ENCODE measurements at regions not wholly inside any gene's neighbourhood (a gene's known extent, or its start where the extent isn't known, plus 50 kb on each side); places are given as distances from the start of the nearest gene placed in this dataset.

DNA sequence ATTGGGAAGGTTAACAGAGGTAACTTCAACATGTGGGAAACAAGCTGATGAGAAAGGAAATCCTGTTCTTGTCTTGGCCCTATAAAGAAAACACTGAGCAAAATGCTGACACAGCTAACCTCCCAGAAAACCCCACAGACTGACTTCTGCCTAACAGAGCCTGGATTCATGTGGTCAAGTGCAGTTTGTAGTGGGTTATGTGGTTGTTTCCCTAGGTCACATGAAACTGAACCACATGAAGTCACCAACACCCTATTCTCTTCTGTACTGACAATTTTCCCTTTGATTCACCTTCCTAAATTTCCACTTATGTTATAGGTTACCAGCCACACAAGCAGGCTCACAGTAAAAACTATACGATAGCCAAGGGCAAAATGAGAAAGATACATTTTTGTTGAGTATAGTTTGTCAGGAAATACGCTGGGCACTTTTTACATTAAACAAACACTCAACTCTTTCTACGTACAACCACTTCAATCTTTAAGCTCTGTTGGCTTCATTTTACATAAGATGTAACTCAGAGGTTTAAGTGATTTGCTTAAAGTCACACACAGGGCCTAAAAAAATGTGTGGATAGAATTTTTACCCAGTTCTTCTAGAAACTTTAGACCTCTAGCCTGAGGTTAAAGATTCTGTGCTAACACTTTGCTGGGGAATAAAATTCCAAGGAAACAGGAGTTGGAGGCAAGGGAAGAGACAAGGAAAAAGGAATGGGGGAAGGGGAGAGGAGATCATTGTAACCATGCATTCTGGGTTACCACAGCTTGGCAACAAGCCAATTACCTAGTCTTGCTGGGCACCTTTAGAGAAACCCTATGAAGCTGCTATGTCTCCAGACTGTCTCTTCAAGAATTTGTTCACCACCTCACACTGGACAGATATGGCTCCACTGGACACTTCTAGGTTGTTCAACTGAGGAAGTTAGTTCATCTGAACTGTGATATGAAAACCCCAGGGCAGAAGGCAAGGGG is 601.6 kb upstream of the USP24 start:
- Histone ChIP-seq H3K14ac (ENCODE audit: insufficient read depth, low read length) (no peak overlapping the region), H3K9ac (ENCODE audit: extremely low read depth, insufficient read length, low read length) (no peak overlapping the region), H3K4ac (ENCODE audit: low read depth, low read length) (no peak overlapping the region), H2BK12ac (ENCODE audit: insufficient read length, low read depth, low read length) (no peak overlapping the region), H2AK5ac (ENCODE audit: insufficient read length, low read length) (no peak overlapping the region), H4K8ac (replicated peaks; ENCODE audit: insufficient read length, low read depth, low read length) (no peak overlapping the region), H3K79me1 (ENCODE audit: insufficient read depth, low read depth, low read length, poor library complexity, severe bottlenecking) (no peaks in the 10 kb centered on the region), H4K91ac (ENCODE audit: insufficient read length, low read depth, low read length) (no peak overlapping the region), H3T11ph (ENCODE audit: low read length) (no peak overlapping the region), H3K27ac (ENCODE audit: insufficient read length, low read depth, low read length) (no peak overlapping the region), H2BK120ac (ENCODE audit: low read depth, low read length, poor library complexity, severe bottlenecking) (no peak overlapping the region), H3K4me1 (ENCODE audit: insufficient read depth, low read length) (no peaks in the 10 kb centered on the region), H4K20me1 (ENCODE audit: control insufficient read depth, insufficient read depth, insufficient read length) (no peaks in the 10 kb centered on the region), H2BK5ac (ENCODE audit: insufficient read length, low read length) (no peak overlapping the region), H2AFZ (ENCODE audit: low read length) (no peak overlapping the region), H2BK15ac (ENCODE audit: low read depth, low read length) (no peak overlapping the region), H3K23ac (ENCODE audit: insufficient read length, low read depth, low read length) (no peak overlapping the region), H4K5ac (ENCODE audit: insufficient read length, low read depth, low read length) (no peak overlapping the region), H3K9me3 (ENCODE audit: control insufficient read depth, low read depth, low read length) (no peaks in the 10 kb centered on the region), H3K23me2 (ENCODE audit: insufficient read length, low read depth, low read length, poor library complexity, severe bottlenecking) (no peaks in the 10 kb centered on the region), H3K79me2 (ENCODE audit: insufficient read depth, low read length) (no peaks in the 10 kb centered on the region), H3K18ac (ENCODE audit: insufficient read length, low read depth, low read length) (no peak overlapping the region), H2BK20ac (ENCODE audit: low read depth, low read length, poor library complexity, severe bottlenecking) (no peak overlapping the region), H3K27me3 (ENCODE audit: insufficient read depth, low read length) (no peaks in the 10 kb centered on the region), H3K4me2 (ENCODE audit: insufficient read depth, insufficient read length, low read length) (no peak overlapping the region), H3K56ac (ENCODE audit: insufficient read length, low read depth, low read length) (no peak overlapping the region)
- Mint-ChIP-seq H3K4me1 (no peaks in the 10 kb centered on the region), H3K4me3 (no peak overlapping the region), H3K36me3 (ENCODE audit: insufficient read depth in 1 of 3, low read depth in 3 of 3) (no peaks in the 10 kb centered on the region), H3K9me3 (no peaks in the 10 kb centered on the region), H3K27ac (no peak overlapping the region), H3K27me3 (ENCODE audit: low read depth) (no peaks in the 10 kb centered on the region)
- TF ChIP-seq, protein P1, sequence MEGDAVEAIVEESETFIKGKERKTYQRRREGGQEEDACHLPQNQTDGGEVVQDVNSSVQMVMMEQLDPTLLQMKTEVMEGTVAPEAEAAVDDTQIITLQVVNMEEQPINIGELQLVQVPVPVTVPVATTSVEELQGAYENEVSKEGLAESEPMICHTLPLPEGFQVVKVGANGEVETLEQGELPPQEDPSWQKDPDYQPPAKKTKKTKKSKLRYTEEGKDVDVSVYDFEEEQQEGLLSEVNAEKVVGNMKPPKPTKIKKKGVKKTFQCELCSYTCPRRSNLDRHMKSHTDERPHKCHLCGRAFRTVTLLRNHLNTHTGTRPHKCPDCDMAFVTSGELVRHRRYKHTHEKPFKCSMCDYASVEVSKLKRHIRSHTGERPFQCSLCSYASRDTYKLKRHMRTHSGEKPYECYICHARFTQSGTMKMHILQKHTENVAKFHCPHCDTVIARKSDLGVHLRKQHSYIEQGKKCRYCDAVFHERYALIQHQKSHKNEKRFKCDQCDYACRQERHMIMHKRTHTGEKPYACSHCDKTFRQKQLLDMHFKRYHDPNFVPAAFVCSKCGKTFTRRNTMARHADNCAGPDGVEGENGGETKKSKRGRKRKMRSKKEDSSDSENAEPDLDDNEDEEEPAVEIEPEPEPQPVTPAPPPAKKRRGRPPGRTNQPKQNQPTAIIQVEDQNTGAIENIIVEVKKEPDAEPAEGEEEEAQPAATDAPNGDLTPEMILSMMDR (conservative IDR thresholded peaks at IDR 0.05) = no peak
- DNase-seq = no peak
- no CpG with 5 or more reads among the region's 3 CpGs for WGBS (ENCODE audit: extremely low coverage, insufficient read length, low lambda C conversion rate)

All from H9 (cell line).